ENCODE measurements at regions not wholly inside any gene's neighbourhood (a gene's known extent, or its start where the extent isn't known, plus 50 kb on each side); places are given as distances from the start of the nearest gene placed in this dataset.

DNA sequence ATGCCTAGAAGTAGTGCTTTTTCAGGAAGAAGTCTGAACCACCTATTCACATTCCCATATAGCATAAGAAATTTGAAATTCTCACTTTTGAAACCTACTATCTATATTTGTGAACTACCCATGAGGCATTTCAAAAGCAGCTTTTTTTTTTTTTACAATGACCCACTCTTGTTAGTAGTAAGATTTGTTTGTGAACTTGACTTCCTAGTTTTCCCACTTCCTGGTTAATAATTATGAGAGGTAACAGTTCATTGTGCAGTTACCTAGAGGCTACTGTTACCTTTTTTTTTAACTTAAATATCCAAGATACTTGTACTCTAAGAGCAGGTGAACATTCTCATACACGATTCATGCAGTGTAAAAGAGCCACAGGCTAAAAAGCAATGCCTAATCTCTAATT, 371.7 kb upstream of the ADGRL2 start:
- DNase-seq (ENCODE audit: low spot score): no peak
- Histone ChIP-seq H3K27me3 (replicated peaks; ENCODE audit: insufficient read depth) (no peaks in the 10 kb centered on the region), H3K36me3 (no peaks in the 10 kb centered on the region), H3K4me1 (ENCODE audit: control insufficient read depth in 1 of 2, low read depth in 2 of 2) (no peaks in the 10 kb centered on the region), H3K27ac (no peak overlapping the region), H3K4me3 (no peak overlapping the region), H3K9me3 (no peaks in the 10 kb centered on the region)
- TF ChIP-seq CTCF (IDR thresholded peaks at IDR 0.05): no peak
- ATAC-seq (ENCODE audit: insufficient number of reproducible peaks, low FRiP score, low read depth): no peak

- TF ChIP-seq CTCF (IDR thresholded peaks at IDR 0.05): no peak
- Histone ChIP-seq H3K36me3 (no peaks in the 10 kb centered on the region), H3K27me3 (replicated peaks; ENCODE audit: insufficient read depth) (no peaks in the 10 kb centered on the region), H3K4me3 (no peak overlapping the region), H3K9me3 (no peaks in the 10 kb centered on the region), H3K27ac (no peak overlapping the region), H3K4me1 (ENCODE audit: control insufficient read depth in 1 of 2, low read depth in 2 of 2) (no peaks in the 10 kb centered on the region)
- ATAC-seq (ENCODE audit: insufficient number of reproducible peaks, low FRiP score, low read depth) (no peak), DNase-seq (ENCODE audit: low spot score) (no peak)
Observed at GRCh38 chr1:81424816-81425215, 375.9 kb upstream of the ADGRL2 start.

GRCh38 chr1:81424061-81424460, 376.7 kb upstream of the ADGRL2 start:
- Histone ChIP-seq H3K27me3 (replicated peaks; ENCODE audit: insufficient read depth) (no peaks in the 10 kb centered on the region), H3K27ac (no peak overlapping the region), H3K9me3 (no peaks in the 10 kb centered on the region), H3K4me1 (ENCODE audit: control insufficient read depth in 1 of 2, low read depth in 2 of 2) (no peaks in the 10 kb centered on the region), H3K4me3 (no peak overlapping the region), H3K36me3 (no peaks in the 10 kb centered on the region)
- ATAC-seq (ENCODE audit: insufficient number of reproducible peaks, low FRiP score, low read depth) (no peak), DNase-seq (ENCODE audit: low spot score) (no peak)
- no peak for TF ChIP-seq CTCF (IDR thresholded peaks at IDR 0.05)

- no peak for TF ChIP-seq CTCF (IDR thresholded peaks at IDR 0.05)
Observed at GRCh38 chr1:81420760-81421159, 380.0 kb upstream of the ADGRL2 start.

GRCh38 chr1:81414488-81415015, 386.2 kb upstream of the ADGRL2 start:
- ATAC-seq (ENCODE audit: insufficient number of reproducible peaks, low FRiP score, low read depth) (peak; percentile 34), DNase-seq (ENCODE audit: low spot score) (no peak)
- H3K27me3 ChIP-seq (replicated peaks; ENCODE audit: insufficient read depth): no peaks in the 10 kb centered on the region
- peaks cover 3 to 33% of the 10 kb centered on the region in 2 donors for H3K4me1 ChIP-seq (ENCODE audit: control insufficient read depth in 1 of 2, low read depth in 2 of 2)
- no peak overlapping the region for H3K4me3 ChIP-seq
- H3K27ac ChIP-seq: no peak overlapping the region
- TF ChIP-seq CTCF (IDR thresholded peaks at IDR 0.05): peak; percentile 82
- no peaks in the 10 kb centered on the region for H3K9me3 ChIP-seq
- H3K36me3 ChIP-seq: no peaks in the 10 kb centered on the region

More at GRCh38 chr1:81420760-81421159, 380.0 kb upstream of the ADGRL2 start:
- Histone ChIP-seq H3K36me3 (no peaks in the 10 kb centered on the region), H3K27me3 (replicated peaks; ENCODE audit: insufficient read depth) (no peaks in the 10 kb centered on the region), H3K4me3 (no peak overlapping the region), H3K9me3 (no peaks in the 10 kb centered on the region), H3K27ac (no peak overlapping the region), H3K4me1 (ENCODE audit: control insufficient read depth in 1 of 2, low read depth in 2 of 2) (no peaks in the 10 kb centered on the region)
- ATAC-seq (ENCODE audit: insufficient number of reproducible peaks, low FRiP score, low read depth) (no peak), DNase-seq (ENCODE audit: low spot score) (no peak)
